HG03439 (cell line): ENCODE measurements at regions not wholly inside any gene's neighbourhood (a gene's known extent, or its start where the extent isn't known, plus 50 kb on each side); places are given as distances from the start of the nearest gene placed in this dataset.

Source experiments
- ATAC-seq: cut with Tn5 transposase; IDR thresholded peaks from one replicate; pipeline ENCODE4 v1.9.1; 2021; ENCODE audit warnings: mild to moderate bottlenecking, moderate library complexity; ENCODE audit not compliant: unreplicated experiment

DNA sequence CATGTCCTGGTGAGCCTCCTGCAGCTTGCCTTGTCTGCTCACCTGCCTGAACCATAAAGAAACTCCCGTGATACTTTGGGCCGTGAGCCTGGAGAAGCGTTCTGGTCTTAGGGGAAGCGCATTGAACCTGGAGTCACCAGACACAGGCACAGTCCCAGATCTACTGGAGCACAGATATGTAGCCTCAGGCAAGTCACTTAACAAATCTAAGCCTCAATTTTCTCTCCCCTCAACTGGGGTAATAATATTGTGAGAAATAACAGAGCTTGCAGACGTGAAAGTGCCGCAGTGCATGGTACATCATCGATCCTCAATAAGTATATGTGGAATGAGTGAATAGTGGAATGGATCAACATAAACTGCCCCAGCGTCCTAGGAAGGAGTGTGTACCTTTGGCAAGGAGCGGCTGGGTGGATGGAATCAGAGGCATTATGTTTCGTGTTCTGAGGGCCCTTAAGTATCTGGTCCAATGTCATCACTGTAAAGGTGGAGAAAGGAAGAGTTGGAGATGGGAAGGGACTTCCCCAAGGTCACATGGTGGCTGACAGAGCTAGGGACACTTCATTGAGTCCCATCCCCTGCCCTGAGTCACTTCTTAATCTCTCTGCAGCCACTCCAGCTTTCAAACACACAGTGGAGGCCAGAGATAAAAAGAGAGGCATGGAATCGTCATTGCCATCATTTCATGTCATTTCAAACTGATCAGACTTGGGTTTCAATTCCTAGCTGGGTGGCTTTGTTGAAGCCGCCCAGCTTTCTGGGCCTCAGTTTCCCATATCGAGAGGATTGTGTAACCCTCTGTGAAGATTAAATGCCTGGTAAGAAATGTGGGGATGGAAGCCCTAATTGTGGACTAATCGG lies 172.4 kb downstream of the DDX1 start:
- ATAC-seq: no peak

GRCh38 chr2:15764683-15765011 lies 173.0 kb downstream of the DDX1 start:
- no peak for ATAC-seq

DNA sequence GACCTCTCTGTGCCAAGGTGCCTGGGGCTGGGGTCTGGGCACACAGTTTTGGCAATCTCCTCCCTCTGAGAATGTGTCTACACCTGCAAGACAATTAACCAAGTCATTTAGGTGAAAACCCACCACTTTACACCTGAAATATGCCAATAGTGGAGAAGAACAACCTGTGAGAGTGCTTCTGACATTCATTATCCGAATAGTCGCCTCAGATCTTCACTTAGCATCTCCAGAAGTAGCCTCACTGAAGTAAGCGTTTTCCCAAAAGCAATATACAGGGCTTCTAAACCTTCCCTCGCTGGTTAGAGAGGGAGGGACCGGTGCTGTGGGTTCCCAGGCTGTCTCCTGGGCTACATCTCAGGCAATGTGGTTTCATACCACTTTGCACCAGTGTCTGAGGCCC lies 173.5 kb downstream of the DDX1 start:
- no peak for ATAC-seq

- ATAC-seq: no peak
These were observed 174.1 kb downstream of the DDX1 start for GRCh38 chr2:15765686-15766302.

DNA sequence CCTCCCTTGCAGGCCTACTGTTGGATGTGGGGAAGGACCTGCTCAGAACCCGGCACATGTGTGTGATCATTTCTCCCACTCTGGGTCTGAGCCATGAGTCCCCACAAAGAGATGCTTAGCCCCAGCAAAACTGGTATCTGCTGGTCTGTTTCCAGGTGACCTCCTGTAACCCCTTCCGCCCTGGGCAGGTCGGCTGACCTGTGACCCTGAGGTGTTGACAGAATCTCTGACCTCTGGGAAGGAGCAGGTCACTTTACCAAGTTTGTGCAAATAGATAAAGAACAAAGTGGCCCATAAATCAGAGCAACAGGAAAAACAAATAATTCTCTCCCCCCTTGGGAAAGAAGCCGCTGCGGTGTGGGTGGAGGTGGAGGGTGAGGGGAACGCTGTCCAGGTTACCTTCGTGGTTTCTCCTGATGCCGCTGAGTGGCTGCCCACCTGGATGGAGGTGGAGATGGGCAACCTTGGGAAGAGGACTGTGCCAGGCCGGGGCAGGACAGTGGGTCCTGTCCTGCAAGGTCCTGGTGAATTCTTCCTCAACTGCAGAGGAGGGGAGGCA lies 174.0 kb upstream of the MYCN start:
- no peak for ATAC-seq

DNA sequence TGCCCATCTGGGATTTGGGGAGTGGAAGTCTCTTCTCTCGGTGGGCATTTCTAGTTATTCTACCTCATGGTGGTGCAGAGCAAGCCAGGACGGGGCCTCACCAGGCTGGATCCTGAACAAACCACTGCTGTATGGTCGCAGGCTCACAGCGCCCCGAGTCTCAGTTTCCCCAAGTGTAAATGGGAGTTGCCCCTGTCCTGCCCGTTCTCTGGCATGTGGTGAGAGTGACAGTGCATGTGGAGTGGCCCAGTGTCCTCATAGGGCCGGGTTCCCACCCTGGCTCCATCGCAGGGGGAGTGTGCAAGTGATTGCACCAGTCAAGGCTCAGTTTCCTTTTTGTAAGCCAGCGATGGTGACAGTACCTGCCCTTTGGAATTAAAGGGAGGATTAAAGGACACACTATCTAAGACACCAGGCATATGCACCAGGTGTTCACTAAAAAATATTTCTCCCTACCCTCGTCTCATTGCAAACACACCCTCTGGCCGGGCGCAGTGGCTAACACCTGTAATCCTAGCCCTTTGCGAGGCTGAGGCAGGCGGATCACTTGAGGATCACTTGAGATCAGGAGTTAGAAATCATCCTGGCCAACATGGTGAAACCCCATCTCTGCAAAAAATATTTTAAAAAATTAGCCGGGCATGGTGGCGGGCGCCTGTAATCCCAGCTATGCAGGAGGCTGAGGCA lies 173.3 kb upstream of the MYCN start:
- ATAC-seq: no peak

DNA sequence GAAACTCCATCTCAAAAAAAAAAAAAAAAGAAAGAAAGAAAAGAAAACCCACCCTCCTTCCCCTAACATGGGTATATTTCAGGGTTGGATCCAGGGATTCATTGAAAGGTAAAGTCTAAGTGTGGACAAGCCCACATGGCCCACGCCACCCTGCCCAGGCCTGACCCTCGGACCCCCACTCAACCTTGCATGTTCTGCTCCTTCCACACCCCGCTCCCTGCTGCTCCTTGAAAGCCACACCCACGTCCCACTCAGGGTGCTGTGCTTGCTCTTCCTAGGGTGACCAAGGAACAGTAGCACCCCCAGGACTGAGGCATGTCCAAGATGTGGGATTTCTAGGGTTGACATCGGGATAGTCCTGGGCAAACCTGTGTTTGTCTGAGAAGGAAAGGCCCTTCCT lies 172.7 kb upstream of the MYCN start:
- ATAC-seq: no peak

DNA sequence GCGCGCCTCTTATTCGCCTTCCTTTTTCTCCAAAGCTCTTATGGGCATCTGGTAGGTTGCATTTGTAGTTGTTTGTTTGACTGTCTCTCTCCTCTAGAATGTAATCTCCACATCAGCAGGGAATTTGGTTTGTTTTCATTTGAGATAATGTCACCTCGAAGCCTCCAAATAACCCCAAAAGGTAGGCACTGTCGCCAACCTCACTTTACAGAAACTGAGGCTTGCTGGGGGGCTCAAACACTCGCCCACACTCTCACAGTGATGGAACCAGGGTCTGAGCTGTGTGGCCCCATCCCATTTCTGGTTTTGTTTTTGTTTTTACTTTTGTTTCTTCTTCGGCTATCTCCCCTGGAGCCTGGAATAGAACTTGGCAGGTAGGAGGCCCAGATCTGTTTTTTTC lies 172.2 kb upstream of the MYCN start:
- ATAC-seq: no peak

GRCh38 chr2:15768615-15769014 lies 171.7 kb upstream of the MYCN start:
- ATAC-seq: no peak

DNA sequence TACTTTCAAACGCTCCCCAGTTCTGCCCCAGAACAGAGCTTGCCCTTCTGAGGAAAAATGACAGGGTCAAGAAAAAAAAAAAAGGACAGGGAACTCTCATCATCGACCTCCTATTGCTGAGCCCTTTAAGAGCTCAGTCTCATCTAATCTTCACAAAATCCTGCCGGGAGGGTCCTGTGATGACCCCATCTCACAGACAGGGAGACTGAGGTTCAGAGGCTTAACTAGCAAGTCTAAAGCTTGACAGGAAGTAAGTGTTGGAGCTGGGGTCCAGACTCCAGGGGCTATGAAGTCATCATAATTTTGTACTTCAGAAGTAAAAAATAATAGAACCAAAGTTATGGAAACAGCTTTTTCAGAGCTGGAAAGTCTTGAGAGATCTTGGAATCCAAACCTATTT lies 171.1 kb upstream of the MYCN start:
- no peak for ATAC-seq

GRCh38 chr2:15769676-15770547 lies 170.4 kb upstream of the MYCN start:
- ATAC-seq: no peak

DNA sequence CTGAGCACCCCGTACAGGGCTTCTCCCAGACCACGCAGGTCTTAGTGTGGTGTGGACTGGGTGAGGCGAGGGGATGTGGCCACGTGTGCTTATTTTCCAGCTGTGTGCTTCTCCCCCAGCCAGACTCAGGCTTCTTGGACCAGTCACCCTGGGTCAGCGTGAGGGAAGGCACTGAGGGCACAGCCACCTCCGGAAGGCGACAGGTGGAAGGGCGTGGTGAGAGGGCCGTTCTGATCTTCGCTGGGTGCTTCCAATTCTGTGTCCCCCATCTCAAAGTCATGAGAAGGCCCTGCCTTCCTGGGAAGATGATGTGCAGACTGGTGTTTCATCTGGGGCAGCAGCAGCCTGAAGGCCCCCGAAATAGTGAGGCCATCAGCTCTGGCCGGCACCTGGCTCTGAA lies 169.7 kb upstream of the MYCN start:
- no peak for ATAC-seq

GRCh38 chr2:15771124-15771523 lies 169.2 kb upstream of the MYCN start:
- ATAC-seq: no peak

- ATAC-seq: no peak
These were observed 168.2 kb upstream of the MYCN start for GRCh38 chr2:15772086-15772595.

DNA sequence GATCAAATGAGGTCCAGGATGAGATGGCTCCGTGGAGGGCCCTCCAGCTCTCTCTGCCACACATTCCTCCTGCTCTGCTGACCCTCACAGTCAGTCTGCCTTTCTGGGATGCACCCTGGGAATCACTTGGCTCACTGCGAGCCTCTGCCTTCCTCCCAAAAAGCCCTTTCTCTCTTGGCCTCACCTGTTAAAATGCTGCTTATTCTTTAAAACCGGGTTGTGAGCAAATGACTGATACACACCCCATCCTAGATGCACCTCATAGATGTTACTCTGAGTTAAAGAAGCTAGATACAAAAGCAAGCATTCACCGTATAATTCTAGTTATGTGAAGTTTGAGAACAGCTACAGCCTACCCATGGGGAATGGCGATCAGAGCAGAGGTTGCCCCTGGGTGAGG lies 167.7 kb upstream of the MYCN start:
- no peak for ATAC-seq

- ATAC-seq: no peak
These were observed 167.1 kb upstream of the MYCN start for GRCh38 chr2:15773204-15773603.

GRCh38 chr2:15773846-15774245 lies 166.5 kb upstream of the MYCN start:
- ATAC-seq: no peak

- no peak for ATAC-seq
These were observed 164.4 kb upstream of the MYCN start for GRCh38 chr2:15775753-15776628.

- ATAC-seq: no peak
These were observed 163.8 kb upstream of the MYCN start for GRCh38 chr2:15776629-15776919.
